ENCODE measurements at regions not wholly inside any gene's neighbourhood (a gene's known extent, or its start where the extent isn't known, plus 50 kb on each side); places are given as distances from the start of the nearest gene placed in this dataset.

- TF ChIP-seq CTCF (IDR thresholded peaks at IDR 0.05; ENCODE audit: insufficient read depth, low read length, poor library complexity, severe bottlenecking) (no peak), EZH2phosphoT487 (conservative IDR thresholded peaks at IDR 0.05; ENCODE audit: low read length) (no peak)
These were observed 1386.8 kb downstream of the BRD1 start for GRCh38 chr22:48440673-48441552.
